Panc1 (cell line): ENCODE measurements at regions not wholly inside any gene's neighbourhood (a gene's known extent, or its start where the extent isn't known, plus 50 kb on each side); places are given as distances from the start of the nearest gene placed in this dataset.

Experiments used
- ATAC-seq: fragments of 200-7000 bp; cut with Tn5 transposase; 2 replicates; pipeline ENCODE4 v1.9.1; 2020; ENCODE audit warnings: mild to moderate bottlenecking, moderate library complexity
- BruUV-seq: library from RNA; stranded (reverse); fragments of 400-500 nt; replicated peaks from 2 replicates; lab custom pipeline; 2021; lab: Mats Ljungman, UMichigan
- CTCF ChIA-PET: fragments of 300-600 bp; sonication (Branson Sonifier 250); formaldehyde crosslinking; loops from one replicate; lab custom pipeline; 2022; ENCODE audit warnings: antibody characterized with exemption; lab: Charles Lee
- POLR2A ChIA-PET: fragments of 300-600 bp; sonication (Branson Sonifier 250); formaldehyde crosslinking; loops from one replicate; lab custom pipeline; 2022; ENCODE audit warnings: antibody characterized with exemption; lab: Charles Lee
- DNase-seq: peaks from one replicate; pipeline ENCODE4 v3.0.0-alpha.2; 2010; ENCODE audit warnings: low read depth, low spot score
- H3K27ac ChIP-seq: 2 replicates; pipeline ENCODE4 v1.5.1; 2011; ENCODE audit warnings: mild to moderate bottlenecking, low read length, inconsistent platforms
- H3K27me3 ChIP-seq: fragments of 200-500 bp; sonication (Bioruptor generic); 2 replicates; pipeline ENCODE4 v1.6.0; 2014; ENCODE audit warnings: low read length, inconsistent platforms; ENCODE audit not compliant: control insufficient read depth, insufficient read depth
- H3K36me3 ChIP-seq: fragments of 200-500 bp; sonication (Bioruptor generic); 2 replicates; pipeline ENCODE4 v1.5.1; 2014; ENCODE audit warnings: inconsistent platforms, mild to moderate bottlenecking, low read length, moderate library complexity; ENCODE audit not compliant: control insufficient read depth, insufficient read depth
- H3K4me1 ChIP-seq: 2 replicates; pipeline ENCODE4 v1.5.1; 2011; ENCODE audit warnings: inconsistent platforms, mild to moderate bottlenecking, low read length, moderate library complexity; ENCODE audit not compliant: control insufficient read depth, insufficient read depth
- H3K4me3 ChIP-seq, 2 experiments: 2 replicates each; pipeline ENCODE4 v1.5.1; 2011 to 2012; ENCODE audit warnings: low read depth in 2 of 2, low read length in 2 of 2, mild to moderate bottlenecking in 2 of 2, inconsistent platforms in 1 of 2, moderate library complexity in 1 of 2
- H3K9me3 ChIP-seq: fragments of 200-500 bp; sonication (Bioruptor generic); 2 replicates; pipeline ENCODE4 v1.5.1; 2014; ENCODE audit warnings: low read depth, mild to moderate bottlenecking, inconsistent platforms, low read length, moderate library complexity; ENCODE audit not compliant: control insufficient read depth, insufficient read depth
- POLR2AphosphoS5 ChIP-seq: IDR thresholded peaks from 2 replicates; pipeline ENCODE4 v1.6.1; 2012; ENCODE audit warnings: mild to moderate bottlenecking, low read depth, low read length, moderate library complexity
- SIN3A ChIP-seq: IDR thresholded peaks from 2 replicates; pipeline ENCODE4 v1.6.1; 2012; ENCODE audit warnings: low read depth, mild to moderate bottlenecking, low read length, moderate library complexity, borderline replicate concordance; ENCODE audit not compliant: insufficient read depth
- TCF7L2 ChIP-seq: IDR thresholded peaks from 2 replicates; pipeline ENCODE4 v1.6.1; 2011; ENCODE audit warnings: mild to moderate bottlenecking, low read depth, low read length, inconsistent platforms
- in situ Hi-C: cut with HindIII; loops from 2 replicates; pipeline ENCODE4 v1.10.0; 2016; ENCODE audit warnings: low sequenced_read_pairs, low pct_unique_long_range_greater_than_20kb
- intact Hi-C: fragments of 100-400 bp; cut with micrococcal nuclease; formaldehyde crosslinking; loops from one replicate; pipeline ENCODE4 v1.10.0; 2022; ENCODE audit not compliant: unreplicated experiment
- TF ChIP-seq, protein P1 (sequence below), 2 experiments: IDR thresholded peaks; 2 replicates each; pipeline ENCODE4 v1.6.1; 2011 to 2012; ENCODE audit warnings: low read depth in 2 of 2, control low read depth in 1 of 2, low read length in 1 of 2, mild to moderate bottlenecking in 1 of 2, moderate library complexity in 1 of 2; ENCODE audit not compliant: insufficient read depth in 1 of 2
- TF ChIP-seq, protein P2 (sequence below): fragments of 450-650 bp; IDR thresholded peaks from 2 replicates; pipeline ENCODE4 v1.5.1; 2017; ENCODE audit warnings: mild to moderate bottlenecking

DNA sequence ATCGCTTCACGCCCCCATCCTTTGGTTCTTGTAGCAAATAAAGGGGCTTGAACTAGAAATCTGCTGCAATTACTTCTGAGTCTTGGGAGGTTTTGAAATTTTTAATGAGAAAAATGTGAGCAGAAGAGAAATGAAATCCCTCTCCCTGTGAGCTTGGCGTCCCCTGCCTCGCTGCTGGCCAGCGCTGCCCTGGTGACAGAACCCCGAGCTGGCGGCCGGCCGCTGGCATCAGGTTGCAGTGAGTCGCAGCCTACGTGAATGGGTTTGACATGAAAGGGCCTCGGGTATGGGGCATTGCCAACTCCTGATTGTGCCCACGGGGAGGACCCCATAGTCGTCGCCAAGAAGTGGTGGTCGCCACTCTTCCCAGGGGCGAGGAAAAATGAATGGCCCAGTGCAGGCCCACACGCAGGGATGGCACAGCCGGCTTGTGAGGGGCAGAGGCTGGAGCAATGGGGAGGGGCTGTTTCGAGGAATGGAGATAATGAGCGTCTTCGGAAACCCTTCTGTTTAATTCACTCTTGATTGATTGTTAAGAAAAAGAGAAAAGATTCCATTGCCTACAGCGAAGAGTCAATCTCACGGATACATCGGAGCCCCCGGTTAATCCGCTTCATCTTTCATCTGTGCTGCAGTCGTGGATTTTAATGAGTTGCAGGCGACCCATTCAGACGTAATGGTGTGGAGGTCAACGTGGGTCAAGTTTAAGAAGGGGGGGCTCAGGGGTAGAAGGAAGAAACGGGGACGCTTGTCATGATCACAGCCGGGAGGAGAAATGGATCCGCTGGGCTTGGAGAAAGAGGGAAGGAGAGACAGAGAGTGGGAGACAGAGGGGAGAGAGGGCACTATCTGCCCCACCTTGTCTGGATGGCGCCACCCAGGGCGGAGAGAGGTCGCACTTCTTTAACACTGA, 380.1 kb downstream of the THBS2 start:
- Histone ChIP-seq H3K4me1 (no peaks in the 10 kb centered on the region), H3K4me3 (no peak overlapping the region), H3K9me3 (no peaks in the 10 kb centered on the region), H3K27me3 (peaks cover 2% of the 10 kb centered on the region; the same call in 1 of the 2 replicates), H3K36me3 (no peaks in the 10 kb centered on the region), H3K27ac (no peak overlapping the region)
- ATAC-seq: no peak
- in situ Hi-C loops: no loop called here
- DNase-seq: no peak
- no TSS peak for BruUV-seq
- CTCF ChIA-PET: no interaction called here
- intact Hi-C loops: no loop called here
- POLR2A ChIA-PET: no interaction called here
- TF ChIP-seq, protein P1, sequence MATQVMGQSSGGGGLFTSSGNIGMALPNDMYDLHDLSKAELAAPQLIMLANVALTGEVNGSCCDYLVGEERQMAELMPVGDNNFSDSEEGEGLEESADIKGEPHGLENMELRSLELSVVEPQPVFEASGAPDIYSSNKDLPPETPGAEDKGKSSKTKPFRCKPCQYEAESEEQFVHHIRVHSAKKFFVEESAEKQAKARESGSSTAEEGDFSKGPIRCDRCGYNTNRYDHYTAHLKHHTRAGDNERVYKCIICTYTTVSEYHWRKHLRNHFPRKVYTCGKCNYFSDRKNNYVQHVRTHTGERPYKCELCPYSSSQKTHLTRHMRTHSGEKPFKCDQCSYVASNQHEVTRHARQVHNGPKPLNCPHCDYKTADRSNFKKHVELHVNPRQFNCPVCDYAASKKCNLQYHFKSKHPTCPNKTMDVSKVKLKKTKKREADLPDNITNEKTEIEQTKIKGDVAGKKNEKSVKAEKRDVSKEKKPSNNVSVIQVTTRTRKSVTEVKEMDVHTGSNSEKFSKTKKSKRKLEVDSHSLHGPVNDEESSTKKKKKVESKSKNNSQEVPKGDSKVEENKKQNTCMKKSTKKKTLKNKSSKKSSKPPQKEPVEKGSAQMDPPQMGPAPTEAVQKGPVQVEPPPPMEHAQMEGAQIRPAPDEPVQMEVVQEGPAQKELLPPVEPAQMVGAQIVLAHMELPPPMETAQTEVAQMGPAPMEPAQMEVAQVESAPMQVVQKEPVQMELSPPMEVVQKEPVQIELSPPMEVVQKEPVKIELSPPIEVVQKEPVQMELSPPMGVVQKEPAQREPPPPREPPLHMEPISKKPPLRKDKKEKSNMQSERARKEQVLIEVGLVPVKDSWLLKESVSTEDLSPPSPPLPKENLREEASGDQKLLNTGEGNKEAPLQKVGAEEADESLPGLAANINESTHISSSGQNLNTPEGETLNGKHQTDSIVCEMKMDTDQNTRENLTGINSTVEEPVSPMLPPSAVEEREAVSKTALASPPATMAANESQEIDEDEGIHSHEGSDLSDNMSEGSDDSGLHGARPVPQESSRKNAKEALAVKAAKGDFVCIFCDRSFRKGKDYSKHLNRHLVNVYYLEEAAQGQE (IDR thresholded peaks at IDR 0.05; ENCODE audit: insufficient read depth in 1 of 2, low read depth in 2 of 2, low read length in 1 of 2): no peak
- TF ChIP-seq POLR2AphosphoS5 (no peak), TCF7L2 (no peak), SIN3A (no peak)
- TF ChIP-seq, protein P2, sequence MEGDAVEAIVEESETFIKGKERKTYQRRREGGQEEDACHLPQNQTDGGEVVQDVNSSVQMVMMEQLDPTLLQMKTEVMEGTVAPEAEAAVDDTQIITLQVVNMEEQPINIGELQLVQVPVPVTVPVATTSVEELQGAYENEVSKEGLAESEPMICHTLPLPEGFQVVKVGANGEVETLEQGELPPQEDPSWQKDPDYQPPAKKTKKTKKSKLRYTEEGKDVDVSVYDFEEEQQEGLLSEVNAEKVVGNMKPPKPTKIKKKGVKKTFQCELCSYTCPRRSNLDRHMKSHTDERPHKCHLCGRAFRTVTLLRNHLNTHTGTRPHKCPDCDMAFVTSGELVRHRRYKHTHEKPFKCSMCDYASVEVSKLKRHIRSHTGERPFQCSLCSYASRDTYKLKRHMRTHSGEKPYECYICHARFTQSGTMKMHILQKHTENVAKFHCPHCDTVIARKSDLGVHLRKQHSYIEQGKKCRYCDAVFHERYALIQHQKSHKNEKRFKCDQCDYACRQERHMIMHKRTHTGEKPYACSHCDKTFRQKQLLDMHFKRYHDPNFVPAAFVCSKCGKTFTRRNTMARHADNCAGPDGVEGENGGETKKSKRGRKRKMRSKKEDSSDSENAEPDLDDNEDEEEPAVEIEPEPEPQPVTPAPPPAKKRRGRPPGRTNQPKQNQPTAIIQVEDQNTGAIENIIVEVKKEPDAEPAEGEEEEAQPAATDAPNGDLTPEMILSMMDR: no peak

DNA sequence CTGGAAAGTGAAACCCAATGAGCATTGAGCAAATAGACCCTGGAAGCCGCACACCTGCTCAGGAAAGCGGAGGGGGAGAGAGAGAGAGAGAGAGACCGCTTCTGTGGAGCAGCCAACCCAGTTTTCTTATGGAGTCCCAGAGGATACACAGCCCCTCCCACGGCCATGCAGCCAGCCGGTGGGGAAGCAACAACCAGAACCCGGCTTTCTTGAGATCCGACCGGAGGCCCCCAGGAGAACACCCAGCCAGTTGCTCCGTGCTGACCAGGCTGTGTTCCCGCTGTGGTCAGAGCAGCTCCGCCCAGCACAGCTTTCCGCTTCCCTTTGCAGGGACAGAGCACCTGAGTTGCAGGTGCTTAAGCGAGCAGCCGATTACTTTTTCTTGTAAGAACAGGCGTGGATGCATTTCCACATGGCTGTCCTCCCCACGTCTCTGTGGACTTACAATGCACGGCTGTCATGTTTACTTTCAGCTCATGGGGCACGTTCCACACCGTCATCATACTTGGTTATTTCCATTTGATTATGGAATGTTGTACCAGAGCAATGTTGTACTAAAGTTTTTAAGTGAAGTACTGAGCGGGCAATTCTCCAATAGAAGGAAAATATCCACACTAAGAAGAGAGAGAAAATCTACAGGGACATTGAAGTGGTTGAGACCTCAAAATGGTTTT, 381.9 kb downstream of the THBS2 start:
- intact Hi-C loops (no loop called here), in situ Hi-C loops (no loop called here)
- CTCF ChIA-PET: no interaction called here
- ATAC-seq: no peak
- BruUV-seq: no TSS peak
- Histone ChIP-seq H3K9me3 (no peaks in the 10 kb centered on the region), H3K36me3 (no peaks in the 10 kb centered on the region), H3K4me1 (no peaks in the 10 kb centered on the region), H3K4me3 (no peak overlapping the region), H3K27me3 (no peaks in the 10 kb centered on the region; the same call in 1 of the 2 replicates), H3K27ac (no peak overlapping the region)
- TF ChIP-seq SIN3A (no peak), TCF7L2 (no peak), POLR2AphosphoS5 (no peak)
- TF ChIP-seq, protein P1 (IDR thresholded peaks at IDR 0.05; ENCODE audit: insufficient read depth in 1 of 2, low read depth in 2 of 2, low read length in 1 of 2): no peak
- TF ChIP-seq, protein P2: no peak
- no peak for DNase-seq
- POLR2A ChIA-PET: interaction anchor here (0.6 kb wide), 1 partner anchor 90 kb away, joined by 3 read pairs; no protein-coding TSS in a partner anchor
